ENCODE measurements at regions not wholly inside any gene's neighbourhood (a gene's known extent, or its start where the extent isn't known, plus 50 kb on each side); places are given as distances from the start of the nearest gene placed in this dataset.

- no peak for DNase-seq
Observed at GRCh38 chr7:67947191-67947590, 950.6 kb downstream of the TYW1 start.

DNA sequence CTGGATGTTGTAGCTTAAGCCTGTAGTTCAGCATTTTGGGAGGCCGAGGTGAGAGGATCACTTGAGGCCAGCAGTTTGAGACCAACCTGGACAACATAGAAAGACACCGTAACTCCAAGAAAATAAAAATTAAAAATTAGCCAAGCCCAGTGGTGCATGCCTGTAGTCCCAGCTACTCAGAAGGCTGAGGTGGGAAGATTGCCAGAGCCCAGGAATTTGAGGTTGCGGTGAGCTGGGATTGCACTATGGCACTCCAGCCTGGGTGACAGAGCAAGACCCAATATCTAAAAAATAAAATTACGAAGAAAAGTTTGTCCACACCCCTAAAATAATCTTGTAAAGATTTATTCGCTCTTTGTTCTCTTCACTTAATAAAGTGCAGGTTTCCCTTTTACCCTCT is 951.0 kb downstream of the TYW1 start:
- no peak for DNase-seq

- no peak for DNase-seq
Observed at GRCh38 chr7:67950321-67951083, 953.9 kb downstream of the TYW1 start.

DNA sequence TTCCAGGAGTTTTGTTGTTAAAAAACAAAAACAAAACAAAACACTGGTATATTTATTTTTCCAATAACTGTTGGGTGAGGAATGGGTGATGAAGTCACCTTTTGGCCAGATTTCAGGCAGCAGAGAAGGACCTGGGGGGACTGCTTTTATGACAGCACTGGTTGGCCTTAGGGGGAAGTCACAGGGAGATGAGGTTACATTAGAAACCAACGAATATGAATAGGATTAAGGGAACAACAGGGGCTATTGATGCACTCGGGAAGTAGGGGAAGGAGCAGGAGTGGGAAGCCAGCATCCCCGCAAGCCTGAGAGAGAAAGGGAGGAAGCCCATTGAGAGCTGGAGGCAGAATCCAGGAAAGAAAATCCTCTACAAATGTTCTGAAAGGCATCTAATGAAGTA is 958.4 kb downstream of the TYW1 start:
- no peak for DNase-seq

GRCh38 chr7:67962863-67963262 is 966.2 kb downstream of the TYW1 start:
- DNase-seq: no peak

GRCh38 chr7:67976490-67976889 is 979.9 kb downstream of the TYW1 start:
- no peak for DNase-seq

- DNase-seq: no peak
Observed at GRCh38 chr7:67983486-67983885, 986.9 kb downstream of the TYW1 start.

DNA sequence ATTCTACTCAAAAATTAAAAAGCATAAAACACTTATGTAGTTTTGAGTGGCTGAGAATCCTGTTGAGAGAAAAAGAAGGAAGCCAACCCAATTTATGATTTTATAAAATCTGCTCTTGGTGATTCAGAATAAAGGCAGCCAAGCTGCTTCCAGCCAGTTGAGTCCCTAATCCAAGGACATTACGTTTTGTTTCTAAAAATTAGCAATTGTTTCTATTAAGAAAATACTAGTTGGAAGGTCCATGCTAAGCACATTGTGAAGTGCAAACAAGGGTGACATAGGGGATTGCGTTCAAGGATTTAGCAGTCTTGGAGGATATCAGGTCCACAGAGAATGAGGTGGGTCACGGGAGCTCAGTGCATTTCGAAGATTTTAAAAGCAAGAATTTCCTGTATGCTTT is 987.7 kb downstream of the TYW1 start:
- DNase-seq: no peak

DNA sequence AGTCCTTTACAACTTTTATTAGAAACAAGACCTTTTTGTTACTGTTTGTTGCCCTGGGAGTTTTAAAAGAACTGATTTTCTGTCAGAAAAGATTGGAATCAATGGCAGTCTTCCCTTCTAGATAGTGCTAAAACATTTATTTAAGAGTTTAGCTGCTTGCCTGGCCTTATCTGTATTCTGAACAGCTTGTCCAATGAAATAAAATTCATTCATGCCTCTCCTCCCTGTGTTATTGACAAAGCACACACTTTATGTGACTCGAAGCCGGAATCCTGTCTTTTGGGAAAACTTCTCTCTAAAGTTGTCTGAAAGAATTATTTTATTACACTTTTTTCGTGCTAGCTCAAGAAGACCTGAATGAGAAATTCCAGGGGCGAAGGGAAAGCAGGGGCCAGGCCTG is 992.5 kb downstream of the TYW1 start:
- DNase-seq: no peak

GRCh38 chr7:67990003-67990402 is 993.4 kb downstream of the TYW1 start:
- DNase-seq: no peak

- DNase-seq: no peak
Observed at GRCh38 chr7:67990716-67991115, 994.1 kb downstream of the TYW1 start.

DNA sequence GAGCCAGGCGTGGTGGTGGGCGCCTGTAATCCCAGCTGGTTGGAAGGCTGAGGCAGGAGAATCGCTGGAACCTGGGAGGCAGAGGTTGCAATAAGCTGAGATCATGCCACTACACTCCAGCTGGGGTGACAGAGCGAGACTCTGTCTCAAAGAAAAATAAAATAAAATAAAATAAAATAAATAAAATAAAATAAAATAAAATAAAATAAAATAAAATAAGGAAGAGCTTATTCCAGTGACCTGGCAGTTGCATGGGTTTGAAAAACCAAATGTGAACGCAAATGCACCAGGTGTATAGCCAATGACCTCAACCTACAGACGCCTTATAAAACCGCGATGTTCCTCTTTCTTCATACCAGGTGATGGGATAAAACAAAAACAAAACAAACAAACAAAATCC is 995.7 kb downstream of the TYW1 start:
- DNase-seq: no peak

- DNase-seq: no peak
Observed at GRCh38 chr7:68005992-68006391, 1009.4 kb downstream of the TYW1 start.

- no peak for DNase-seq
Observed at GRCh38 chr7:68006619-68007018, 1010.0 kb downstream of the TYW1 start.

- DNase-seq: no peak
Observed at GRCh38 chr7:68009716-68010115, 1013.1 kb downstream of the TYW1 start.

GRCh38 chr7:68014031-68014736 is 1017.6 kb downstream of the TYW1 start:
- no peak for DNase-seq

DNA sequence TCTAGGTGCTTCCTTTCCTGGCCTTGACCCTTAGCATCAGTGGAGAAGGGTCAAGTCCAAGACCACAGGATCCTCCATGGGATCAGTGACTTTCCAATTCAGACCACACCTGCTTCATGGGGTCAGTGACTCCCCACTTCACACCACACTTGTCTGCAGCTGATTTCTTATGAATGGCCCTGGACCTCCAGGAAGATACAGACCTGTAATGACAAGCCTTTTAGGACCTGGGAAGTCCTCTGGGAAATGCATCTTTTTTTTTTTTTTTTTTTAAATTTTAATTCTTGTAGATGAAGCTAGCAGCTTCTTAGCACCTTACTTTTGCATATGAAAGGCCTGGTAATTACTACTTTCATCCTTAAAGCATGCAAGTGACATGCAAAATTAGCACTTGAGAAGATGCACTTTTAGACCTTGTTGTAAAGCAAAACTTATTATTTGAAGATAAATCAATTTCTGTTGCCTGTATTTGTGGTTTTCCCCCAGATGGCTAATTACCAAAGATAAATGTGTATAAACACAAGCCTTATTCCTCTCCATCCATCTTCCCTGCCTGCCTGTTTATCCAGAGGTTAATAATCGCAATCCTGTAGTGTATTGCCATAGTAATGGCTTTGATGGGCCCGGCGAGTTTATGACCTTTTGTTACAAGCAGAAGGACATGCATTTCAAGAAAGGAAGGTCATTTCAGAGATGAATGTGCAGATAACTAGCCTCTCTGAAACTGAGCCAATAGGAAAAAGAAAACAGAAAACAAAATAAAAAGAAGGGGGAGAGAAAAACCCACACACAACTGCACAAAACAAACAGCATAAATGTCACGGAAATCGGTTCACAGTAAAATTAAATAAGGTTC is 1018.7 kb downstream of the TYW1 start:
- DNase-seq: no peak

DNA sequence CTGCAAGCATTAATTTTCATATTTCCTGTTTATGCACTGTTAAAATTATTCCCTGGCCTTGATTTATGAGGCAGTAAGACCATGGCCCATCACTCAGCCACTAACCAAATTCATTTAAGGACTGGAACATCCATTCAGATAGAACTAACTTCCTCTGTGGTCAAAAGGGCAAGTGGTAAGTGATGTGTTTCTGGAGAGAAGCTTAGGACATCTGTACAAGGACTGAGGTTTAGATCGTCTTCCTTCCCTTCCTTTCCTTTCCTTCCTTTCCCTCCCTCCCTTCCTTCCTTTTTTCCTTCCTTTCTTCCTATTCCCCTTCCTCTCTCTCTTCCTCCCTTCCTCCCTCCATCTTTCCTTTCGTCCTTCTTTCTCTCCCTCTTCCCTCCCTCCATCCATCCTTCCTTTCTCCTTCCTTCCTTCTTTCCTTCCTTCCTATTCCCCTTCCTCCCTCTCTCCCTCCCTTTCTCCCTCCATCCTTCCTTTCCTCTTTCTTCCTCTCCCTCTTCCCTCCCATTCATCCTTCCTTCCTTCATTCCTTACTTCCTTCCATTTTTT is 1019.4 kb downstream of the TYW1 start:
- no peak for DNase-seq

- DNase-seq: no peak
Observed at GRCh38 chr7:68020102-68020501, 1023.5 kb downstream of the TYW1 start.

DNA sequence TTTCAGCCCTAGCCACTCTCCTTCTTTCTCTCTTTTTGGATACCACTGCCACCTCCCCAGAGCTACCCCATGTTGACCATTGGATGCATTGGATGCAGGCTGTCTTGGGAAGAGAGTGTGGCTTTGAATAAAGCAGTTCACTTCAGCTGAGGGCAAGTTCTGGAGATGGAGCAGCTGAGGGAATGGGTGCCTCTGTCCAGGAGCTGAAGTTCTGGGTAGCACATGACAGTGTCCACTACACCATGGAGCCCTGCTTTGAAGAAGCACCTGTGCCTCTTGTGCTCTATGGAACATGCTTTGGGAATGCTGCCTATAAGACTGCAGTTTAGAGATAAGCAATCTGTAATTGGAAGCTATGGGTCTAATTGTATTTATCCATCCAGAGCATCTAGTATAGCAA is 1028.7 kb downstream of the TYW1 start:
- no peak for DNase-seq

- no peak for DNase-seq
Observed at GRCh38 chr7:68030530-68030929, 1033.9 kb downstream of the TYW1 start.

DNA sequence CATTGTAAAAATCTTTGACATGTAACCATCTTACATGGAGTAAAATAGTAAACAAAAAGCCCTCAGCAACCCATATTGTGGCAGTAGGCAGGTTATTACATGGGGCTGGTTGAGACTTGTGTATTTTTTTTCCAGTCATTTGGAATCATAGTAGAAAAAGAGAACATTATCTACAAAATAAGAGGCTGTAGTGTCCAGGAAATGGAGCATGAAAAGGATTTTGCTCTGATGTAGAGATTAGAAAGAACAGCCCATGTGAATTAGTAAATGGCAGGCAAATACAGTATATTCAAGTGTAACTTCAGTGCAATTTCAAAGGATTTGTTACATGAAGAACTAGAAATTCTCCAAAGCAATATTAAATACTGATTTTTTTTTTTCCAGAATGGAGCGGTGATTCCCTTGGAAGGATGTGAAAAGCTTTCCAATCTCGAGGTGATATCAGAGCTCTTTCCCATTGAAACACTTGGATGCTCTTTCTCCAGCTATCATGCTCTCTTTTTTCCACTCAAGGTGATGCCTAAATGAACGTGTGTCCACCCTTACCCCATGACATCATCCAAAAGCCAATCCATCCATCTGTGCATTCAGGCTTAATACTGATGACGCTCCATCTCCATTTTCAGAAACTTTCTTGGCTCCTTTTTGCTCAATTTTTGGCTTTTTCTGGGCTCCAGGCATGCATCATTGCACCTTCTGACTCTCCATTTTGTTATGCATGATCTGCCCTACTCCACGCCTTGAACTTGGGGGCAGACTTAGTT is 1034.7 kb downstream of the TYW1 start:
- DNase-seq: no peak

All from activated CD4-positive, alpha-beta T cell treated with anti-CD3 and anti-CD28 coated beads, Interleukin-2, amount 50 U/mL, for 16 hours (primary cell).